ENCODE measurements at regions not wholly inside any gene's neighbourhood (a gene's known extent, or its start where the extent isn't known, plus 50 kb on each side); places are given as distances from the start of the nearest gene placed in this dataset.

DNA sequence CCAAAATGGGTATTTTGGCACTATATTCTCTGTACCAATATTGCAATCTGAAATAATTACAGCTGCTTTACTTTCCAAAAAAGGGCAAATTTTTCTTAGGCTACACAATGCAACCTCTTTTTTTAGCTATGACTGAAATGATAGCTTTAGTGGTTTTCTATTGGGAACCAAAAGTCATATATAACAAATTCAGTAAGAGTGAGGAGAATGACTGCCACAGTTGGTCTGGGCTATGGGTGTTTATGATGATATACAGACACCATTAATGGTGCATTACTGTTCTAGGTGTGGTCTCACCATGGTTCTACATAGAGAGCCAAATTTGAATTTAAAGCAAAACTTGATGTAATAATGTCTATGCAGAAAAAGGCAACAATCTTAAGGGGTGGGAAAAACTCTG lies 72.3 kb upstream of the PTBP2 start:
- Mint-ChIP-seq H3K4me3 (ENCODE audit: unreplicated experiment) (no peak overlapping the region), H3K36me3 (ENCODE audit: low read depth, unreplicated experiment) (no peaks in the 10 kb centered on the region), H3K27me3 (ENCODE audit: low read depth, unreplicated experiment) (no peaks in the 10 kb centered on the region), H3K9me3 (ENCODE audit: unreplicated experiment) (peaks cover 6% of the 10 kb centered on the region), H3K4me1 (ENCODE audit: low read depth, unreplicated experiment) (no peaks in the 10 kb centered on the region), H3K27ac (ENCODE audit: unreplicated experiment) (no peak overlapping the region)
- TF ChIP-seq CTCF (IDR thresholded peaks at IDR 0.05; ENCODE audit: insufficient read depth, low read depth, low read length), result no peak
- TF ChIP-seq EZH2 (IDR thresholded peaks at IDR 0.05; ENCODE audit: insufficient read depth, low read length), result no peak
- H4K20me1 ChIP-seq (ENCODE audit: insufficient read depth, low read length), result no peaks in the 10 kb centered on the region
- DNase-seq (ENCODE audit: low read depth), result no peak
- H3K27me3 ChIP-seq (ENCODE audit: insufficient read depth, low read length), result no peaks in the 10 kb centered on the region
- H3K9me3 ChIP-seq (ENCODE audit: insufficient read depth, low read depth, low read length), result no peaks in the 10 kb centered on the region
- H3K9ac ChIP-seq (ENCODE audit: low read length), result no peak overlapping the region
- H3K36me3 ChIP-seq (ENCODE audit: insufficient read depth, low read length), result no peaks in the 10 kb centered on the region
- H3K79me2 ChIP-seq (ENCODE audit: insufficient read depth, low read length), result no peaks in the 10 kb centered on the region
- H3K27ac ChIP-seq (ENCODE audit: low read depth, low read length), result no peak overlapping the region
- no peaks in the 10 kb centered on the region for H3K4me1 ChIP-seq (ENCODE audit: insufficient read depth, low read length)
- FAIRE-seq, result no peak
- no peak overlapping the region for H2AFZ ChIP-seq (ENCODE audit: low read depth, low read length)
- no peak overlapping the region for H3K4me2 ChIP-seq (ENCODE audit: low read length)
- H3K4me3 ChIP-seq (ENCODE audit: insufficient read depth, low read depth, low read length), result no peak overlapping the region

DNA sequence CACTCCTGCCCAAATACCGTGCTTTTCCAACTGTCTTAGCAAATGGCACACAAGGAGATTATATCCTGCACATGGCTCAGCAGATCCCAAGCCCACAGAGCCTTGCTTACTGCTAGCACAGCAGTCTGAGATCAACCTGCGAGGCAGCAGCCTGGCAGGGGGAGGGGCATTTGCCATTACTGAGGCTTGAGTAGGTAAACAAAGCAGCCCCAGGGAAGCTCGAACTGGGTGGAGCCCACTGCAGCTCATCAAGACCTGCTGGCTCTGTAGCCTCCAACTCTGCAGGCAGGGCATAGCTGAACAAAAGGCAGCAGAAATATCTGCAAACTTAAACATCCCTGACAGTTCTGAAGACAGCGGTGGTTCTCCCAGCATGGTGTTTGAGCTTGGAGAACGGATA lies 70.1 kb upstream of the PTBP2 start:
- no peak for DNase-seq (ENCODE audit: low read depth)
- Histone ChIP-seq H3K4me2 (ENCODE audit: low read length) (no peak overlapping the region), H2AFZ (ENCODE audit: low read depth, low read length) (no peak overlapping the region), H3K4me3 (ENCODE audit: insufficient read depth, low read depth, low read length) (no peak overlapping the region), H3K27me3 (ENCODE audit: insufficient read depth, low read length) (no peaks in the 10 kb centered on the region), H3K9me3 (ENCODE audit: insufficient read depth, low read depth, low read length) (no peaks in the 10 kb centered on the region), H3K79me2 (ENCODE audit: insufficient read depth, low read length) (no peaks in the 10 kb centered on the region), H3K27ac (ENCODE audit: low read depth, low read length) (no peak overlapping the region), H4K20me1 (ENCODE audit: insufficient read depth, low read length) (no peaks in the 10 kb centered on the region), H3K9ac (ENCODE audit: low read length) (no peak overlapping the region), H3K4me1 (ENCODE audit: insufficient read depth, low read length) (no peaks in the 10 kb centered on the region), H3K36me3 (ENCODE audit: insufficient read depth, low read length) (no peaks in the 10 kb centered on the region)
- no peak overlapping the region for H3K27ac Mint-ChIP-seq (ENCODE audit: unreplicated experiment)
- no peak overlapping the region for H3K4me3 Mint-ChIP-seq (ENCODE audit: unreplicated experiment)
- H3K9me3 Mint-ChIP-seq (ENCODE audit: unreplicated experiment), result peaks cover 11% of the 10 kb centered on the region
- no peaks in the 10 kb centered on the region for H3K36me3 Mint-ChIP-seq (ENCODE audit: low read depth, unreplicated experiment)
- H3K4me1 Mint-ChIP-seq (ENCODE audit: low read depth, unreplicated experiment), result no peaks in the 10 kb centered on the region
- no peak for FAIRE-seq
- TF ChIP-seq EZH2 (IDR thresholded peaks at IDR 0.05; ENCODE audit: insufficient read depth, low read length) (no peak), CTCF (IDR thresholded peaks at IDR 0.05; ENCODE audit: insufficient read depth, low read depth, low read length) (no peak)
- H3K27me3 Mint-ChIP-seq (ENCODE audit: low read depth, unreplicated experiment), result no peaks in the 10 kb centered on the region

DNA sequence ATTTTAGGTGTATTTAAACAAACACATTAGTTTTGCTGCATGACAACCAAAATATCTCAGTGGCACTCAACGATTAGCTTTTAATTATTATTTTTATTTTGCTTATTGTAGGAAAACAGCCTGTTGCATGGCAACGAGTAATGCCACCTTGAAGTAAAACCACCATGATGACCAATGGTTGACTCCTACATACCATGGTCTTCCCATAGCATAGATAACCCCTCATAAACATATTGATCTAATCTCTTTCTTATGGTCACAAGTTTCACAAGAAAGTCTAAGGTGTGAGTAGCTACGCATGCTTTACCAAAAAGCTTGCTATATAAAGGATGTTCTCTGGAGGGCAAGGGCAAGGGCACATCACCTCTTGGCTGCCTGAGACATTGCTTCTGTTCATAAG lies 61.5 kb upstream of the PTBP2 start:
- H3K4me3 Mint-ChIP-seq (ENCODE audit: unreplicated experiment), result no peak overlapping the region
- no peak overlapping the region for H3K9ac ChIP-seq (ENCODE audit: low read length)
- H4K20me1 ChIP-seq (ENCODE audit: insufficient read depth, low read length), result no peaks in the 10 kb centered on the region
- no peak overlapping the region for H2AFZ ChIP-seq (ENCODE audit: low read depth, low read length)
- H3K27me3 Mint-ChIP-seq (ENCODE audit: low read depth, unreplicated experiment), result no peaks in the 10 kb centered on the region
- no peak overlapping the region for H3K4me2 ChIP-seq (ENCODE audit: low read length)
- DNase-seq (ENCODE audit: low read depth) (peak; percentile 10), FAIRE-seq (no peak)
- H3K27ac Mint-ChIP-seq (ENCODE audit: unreplicated experiment), result no peak overlapping the region
- TF ChIP-seq EZH2 (IDR thresholded peaks at IDR 0.05; ENCODE audit: insufficient read depth, low read length), result no peak
- no peak for TF ChIP-seq CTCF (IDR thresholded peaks at IDR 0.05; ENCODE audit: insufficient read depth, low read depth, low read length)
- peaks cover 5% of the 10 kb centered on the region for H3K9me3 Mint-ChIP-seq (ENCODE audit: unreplicated experiment)
- H3K27me3 ChIP-seq (ENCODE audit: insufficient read depth, low read length), result no peaks in the 10 kb centered on the region
- H3K9me3 ChIP-seq (ENCODE audit: insufficient read depth, low read depth, low read length), result peaks cover 2% of the 10 kb centered on the region
- no peak overlapping the region for H3K27ac ChIP-seq (ENCODE audit: low read depth, low read length)
- H3K4me3 ChIP-seq (ENCODE audit: insufficient read depth, low read depth, low read length), result no peak overlapping the region
- H3K4me1 ChIP-seq (ENCODE audit: insufficient read depth, low read length), result no peaks in the 10 kb centered on the region
- no peaks in the 10 kb centered on the region for H3K79me2 ChIP-seq (ENCODE audit: insufficient read depth, low read length)
- H3K36me3 ChIP-seq (ENCODE audit: insufficient read depth, low read length), result no peaks in the 10 kb centered on the region
- H3K4me1 Mint-ChIP-seq (ENCODE audit: low read depth, unreplicated experiment), result peaks cover 5% of the 10 kb centered on the region
- no peaks in the 10 kb centered on the region for H3K36me3 Mint-ChIP-seq (ENCODE audit: low read depth, unreplicated experiment)

Measured in astrocyte (in vitro differentiated cells and primary cell).